22Rv1 (cell line): ENCODE measurements at regions not wholly inside any gene's neighbourhood (a gene's known extent, or its start where the extent isn't known, plus 50 kb on each side); places are given as distances from the start of the nearest gene placed in this dataset.

Experiments
- CTCF ChIP-seq: fragments of 450-650 bp; IDR thresholded peaks from 2 replicates; pipeline ENCODE4 v1.5.1; 2017; ENCODE audit warnings: mild to moderate bottlenecking
- ZFX ChIP-seq: fragments of 450-650 bp; IDR thresholded peaks from 2 replicates; pipeline ENCODE4 v1.6.1; 2017; ENCODE audit warnings: antibody characterized with exemption, borderline replicate concordance

- TF ChIP-seq CTCF, result no peak
- TF ChIP-seq ZFX, result no peak
Measured at GRCh38 chr20:40758790-40759189, 69.8 kb upstream of the MAFB start.
